GM18502 (cell line): ENCODE measurements at regions not wholly inside any gene's neighbourhood (a gene's known extent, or its start where the extent isn't known, plus 50 kb on each side); places are given as distances from the start of the nearest gene placed in this dataset.

Source experiments
- ATAC-seq: cut with Tn5 transposase; IDR thresholded peaks from one replicate; pipeline ENCODE4 v1.9.1; 2021; ENCODE audit warnings: mild to moderate bottlenecking; ENCODE audit not compliant: unreplicated experiment, poor library complexity

GRCh38 chr9:113775749-113776148, 100.4 kb upstream of the ZNF618 start:
- ATAC-seq, result no peak

- no peak for ATAC-seq
Observed at GRCh38 chr9:113776194-113776593, 99.9 kb upstream of the ZNF618 start.

- ATAC-seq, result no peak
Observed at GRCh38 chr9:113781381-113781780, 94.7 kb upstream of the ZNF618 start.

- ATAC-seq, result no peak
Observed at GRCh38 chr9:113781896-113782295, 94.2 kb upstream of the ZNF618 start.

GRCh38 chr9:113783475-113783874, 92.6 kb upstream of the ZNF618 start:
- ATAC-seq, result no peak

GRCh38 chr9:113785334-113785733, 90.8 kb upstream of the ZNF618 start:
- no peak for ATAC-seq

- ATAC-seq, result no peak
Observed at GRCh38 chr9:113786071-113786470, 90.0 kb upstream of the ZNF618 start.

GRCh38 chr9:113787871-113788270, 88.2 kb upstream of the ZNF618 start:
- no peak for ATAC-seq

GRCh38 chr9:113788616-113789330, 87.3 kb upstream of the ZNF618 start:
- ATAC-seq, result no peak

GRCh38 chr9:113790093-113790492, 86.0 kb upstream of the ZNF618 start:
- no peak for ATAC-seq

- no peak for ATAC-seq
Observed at GRCh38 chr9:113793558-113793957, 82.6 kb upstream of the ZNF618 start.

- no peak for ATAC-seq
Observed at GRCh38 chr9:113794721-113795120, 81.4 kb upstream of the ZNF618 start.

- ATAC-seq, result no peak
Observed at GRCh38 chr9:113795811-113796392, 80.2 kb upstream of the ZNF618 start.

- ATAC-seq, result no peak
Observed at GRCh38 chr9:113796646-113797426, 79.3 kb upstream of the ZNF618 start.

- no peak for ATAC-seq
Observed at GRCh38 chr9:113798062-113799030, 77.8 kb upstream of the ZNF618 start.

GRCh38 chr9:113800276-113800675, 75.8 kb upstream of the ZNF618 start:
- ATAC-seq, result no peak

- ATAC-seq, result no peak
Observed at GRCh38 chr9:113803811-113804589, 72.1 kb upstream of the ZNF618 start.

GRCh38 chr9:113805486-113806132, 70.5 kb upstream of the ZNF618 start:
- no peak for ATAC-seq
